IPS-18c (cell line): ENCODE measurements at regions not wholly inside any gene's neighbourhood (a gene's known extent, or its start where the extent isn't known, plus 50 kb on each side); places are given as distances from the start of the nearest gene placed in this dataset.
"Not testable (repeated sequence)": the region's sequence is repeated elsewhere in the genome, so short reads cannot be mapped to it uniquely, and the experiment has no call there.

Experiments
- H3K4me3 ChIP-seq: 2 replicates; pipeline ENCODE4 v1.7.0; 2013; ENCODE audit warnings: low read depth, mild to moderate bottlenecking, low read length, moderate library complexity; ENCODE audit not compliant: insufficient read depth
- H3K9me3 ChIP-seq: one replicate; pipeline ENCODE4 v1.6.1; 2013; ENCODE audit warnings: mild to moderate bottlenecking, low read length, moderate library complexity; ENCODE audit not compliant: control insufficient read depth, insufficient read depth

DNA sequence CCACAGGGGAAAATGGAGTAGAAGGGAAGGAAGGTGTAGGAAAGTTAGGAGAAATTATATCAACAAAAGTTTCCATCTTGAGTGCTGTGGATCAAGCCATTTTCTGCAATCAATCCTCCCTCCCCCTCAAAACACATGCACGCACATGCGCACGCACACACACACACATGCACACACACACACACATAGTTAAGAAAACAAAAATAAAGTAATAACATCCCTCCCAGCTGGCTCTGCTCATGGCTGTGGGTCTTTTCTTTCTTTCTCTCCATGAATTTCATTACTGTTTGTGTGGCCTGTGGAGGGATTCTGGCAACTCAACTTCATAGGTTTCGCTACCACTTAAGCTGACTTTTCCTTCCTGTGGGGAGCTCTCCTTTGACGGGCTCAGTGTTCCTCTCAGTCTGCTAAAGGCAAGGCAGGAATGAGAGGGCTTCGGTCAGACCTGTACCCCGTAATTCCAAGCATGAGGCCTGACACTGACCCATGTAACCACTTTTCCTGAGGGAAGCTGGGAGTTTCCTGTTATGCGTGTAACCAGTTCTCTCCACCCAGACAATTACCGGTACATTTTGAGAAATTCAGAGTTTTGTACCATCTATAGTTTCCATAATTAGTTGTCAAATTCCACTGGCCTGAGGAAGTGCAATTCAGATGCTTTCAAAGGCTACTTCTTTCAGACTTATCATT lies 79.8 kb downstream of the ZNF92 start:
- Histone ChIP-seq H3K9me3 (no peaks in the 10 kb centered on the region), H3K4me3 (no peak overlapping the region)

DNA sequence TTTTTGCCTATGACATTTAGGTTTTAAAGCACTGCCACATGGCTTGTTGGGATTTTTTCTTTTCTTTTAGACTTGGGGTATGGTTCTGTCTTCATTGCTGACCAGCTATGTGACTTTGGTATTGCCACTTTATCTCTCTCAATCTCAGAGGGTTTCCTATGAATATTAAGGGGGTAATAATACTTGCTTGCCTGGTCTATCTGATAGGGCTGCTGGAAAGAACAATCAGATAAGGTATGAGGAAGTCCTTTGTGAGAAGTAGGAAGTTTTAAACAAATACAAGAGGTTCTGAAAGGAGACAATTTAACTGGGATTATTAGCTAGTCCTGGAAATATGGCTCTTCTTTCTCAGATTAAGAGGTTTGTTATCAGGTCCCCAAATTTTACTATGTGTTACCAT lies 80.8 kb downstream of the ZNF92 start:
- Histone ChIP-seq H3K9me3 (no peaks in the 10 kb centered on the region), H3K4me3 (no peak overlapping the region)

DNA sequence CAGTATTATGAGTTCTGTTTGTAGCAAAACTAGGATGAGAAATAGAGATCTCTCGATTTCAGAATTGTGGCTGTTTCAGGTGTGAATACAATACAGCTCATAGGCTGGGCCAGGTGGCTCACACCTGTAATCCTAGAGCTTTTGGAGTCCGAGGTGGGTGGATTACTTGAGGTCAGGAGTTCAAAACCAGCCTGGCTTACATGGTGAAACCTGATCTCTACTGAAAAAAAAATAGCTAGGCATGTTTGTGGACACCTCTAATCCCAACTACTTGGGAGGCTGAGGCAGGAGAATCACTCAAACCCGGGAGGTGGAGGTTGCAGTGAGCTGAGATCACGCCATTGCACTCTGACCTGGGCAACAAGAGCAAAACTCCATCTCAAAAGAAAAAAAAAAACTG lies 81.4 kb downstream of the ZNF92 start:
- H3K4me3 ChIP-seq, H3K9me3 ChIP-seq: not testable (repeated sequence)

DNA sequence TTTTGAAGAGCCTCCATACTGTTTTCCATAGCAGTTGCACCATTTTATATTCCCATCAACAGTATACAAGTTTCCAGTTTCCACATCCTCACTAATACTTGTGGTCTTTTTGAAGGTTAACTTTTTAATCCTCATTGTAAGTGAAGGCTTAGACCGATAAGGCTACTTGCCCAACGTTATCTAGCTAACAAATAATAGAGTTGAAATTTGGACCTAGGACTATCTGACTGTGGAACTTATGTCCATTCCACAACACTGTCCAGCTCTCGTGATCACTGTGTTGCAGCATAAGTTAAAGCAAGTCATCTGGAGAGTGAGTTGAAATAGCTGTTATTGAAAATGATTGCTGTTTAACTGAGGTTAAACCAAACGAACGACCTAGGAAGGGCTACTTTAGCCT lies 84.0 kb downstream of the ZNF92 start:
- H3K4me3 ChIP-seq: no peak overlapping the region
- H3K9me3 ChIP-seq: no peaks in the 10 kb centered on the region

DNA sequence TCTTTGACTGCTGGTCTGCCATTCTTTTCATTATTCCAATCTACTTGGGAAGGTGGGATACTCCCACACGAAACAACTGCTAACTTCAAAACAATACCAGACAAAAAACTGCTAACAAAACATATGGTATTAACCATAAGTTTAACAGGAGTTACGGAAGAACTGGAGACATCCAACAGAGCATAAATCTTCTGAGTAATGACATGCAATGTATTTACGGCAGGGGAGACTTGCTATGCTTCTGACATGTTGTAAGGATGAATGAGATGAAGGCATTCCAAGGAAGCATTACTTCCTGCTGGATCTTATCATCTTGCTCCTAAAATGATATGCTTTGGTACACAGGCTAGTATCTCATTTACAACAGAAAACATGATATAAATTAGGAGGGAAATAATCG lies 85.8 kb downstream of the ZNF92 start:
- no peaks in the 10 kb centered on the region for H3K9me3 ChIP-seq
- no peak overlapping the region for H3K4me3 ChIP-seq

DNA sequence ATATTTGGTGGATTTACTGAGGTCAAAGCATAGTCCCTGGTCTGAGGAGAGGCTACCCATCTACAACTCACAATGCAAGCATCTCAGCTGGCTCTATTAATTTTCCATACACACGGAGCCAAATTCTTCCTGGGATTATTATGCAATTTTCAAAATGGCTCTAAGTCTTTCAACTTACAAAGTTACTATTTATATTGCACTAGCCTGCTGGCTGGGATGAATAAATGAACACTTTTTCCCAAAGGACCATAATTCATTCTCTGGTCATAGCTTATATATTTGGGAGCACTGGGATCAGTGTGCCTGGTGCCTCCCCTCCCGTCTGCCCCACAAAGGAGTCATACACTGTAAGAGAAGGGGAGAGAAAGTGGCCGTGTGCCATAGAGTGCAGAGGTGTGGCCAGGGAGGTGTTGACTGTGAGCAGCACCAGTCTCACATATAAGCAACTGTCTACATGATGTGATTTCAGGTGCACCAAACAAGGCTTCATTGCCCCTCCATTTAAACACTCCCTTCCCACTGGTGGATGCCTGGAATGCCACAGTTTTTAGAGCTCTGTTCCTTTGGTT lies 88.6 kb downstream of the ZNF92 start:
- Histone ChIP-seq H3K9me3 (no peaks in the 10 kb centered on the region), H3K4me3 (no peak overlapping the region)

DNA sequence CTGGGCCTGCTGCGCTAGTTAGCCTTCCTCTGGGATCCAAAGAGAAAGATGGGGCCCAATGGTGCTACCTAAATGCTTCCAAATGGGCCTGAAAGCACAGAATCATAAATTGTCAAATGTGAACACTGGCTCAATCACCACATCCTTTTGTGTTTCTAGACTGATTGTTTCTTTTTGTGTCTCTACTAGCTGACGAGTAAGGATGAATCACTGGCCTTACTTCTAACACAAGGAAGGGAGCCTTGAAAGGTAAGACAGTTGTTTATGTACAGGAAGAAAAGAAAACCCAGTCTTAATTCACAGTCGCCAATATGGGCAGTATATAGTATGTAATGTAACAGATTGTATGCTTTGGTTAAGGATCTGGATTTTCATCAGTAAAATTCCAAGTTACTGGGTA lies 89.5 kb downstream of the ZNF92 start:
- H3K4me3 ChIP-seq: no peak overlapping the region
- H3K9me3 ChIP-seq: no peaks in the 10 kb centered on the region

DNA sequence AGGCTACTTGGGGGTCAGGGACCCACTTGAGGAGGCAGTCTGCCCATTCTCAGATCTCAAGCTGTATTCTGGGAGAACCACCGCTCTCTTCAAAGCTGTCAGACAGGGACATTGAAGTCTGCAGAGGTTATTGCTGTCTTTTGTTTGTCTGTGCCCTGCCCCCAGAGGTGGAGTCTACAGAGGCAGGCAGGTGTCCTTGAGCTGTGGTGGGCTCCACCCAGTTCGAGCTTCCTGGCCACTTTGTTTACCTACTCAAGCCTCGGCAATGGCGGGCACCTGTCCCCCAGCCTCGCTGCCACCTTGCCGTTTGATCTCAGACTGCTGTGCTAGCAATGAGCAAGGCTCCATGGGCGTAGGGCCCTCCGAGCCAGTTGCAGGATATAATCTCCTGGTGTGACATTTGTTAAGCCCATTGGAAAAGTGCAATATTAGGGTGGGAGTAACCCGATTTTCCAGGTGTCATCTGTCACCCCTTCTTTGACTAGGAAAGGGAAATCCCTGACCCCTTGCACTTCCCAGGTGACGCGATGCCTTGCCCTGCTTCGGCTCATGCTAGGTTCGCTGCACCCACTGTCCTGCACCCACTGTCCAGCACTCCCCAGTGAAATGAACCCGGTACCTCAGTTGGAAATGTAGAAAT lies 96.4 kb downstream of the ZNF92 start:
- not testable (repeated sequence) for H3K4me3 ChIP-seq, H3K9me3 ChIP-seq

DNA sequence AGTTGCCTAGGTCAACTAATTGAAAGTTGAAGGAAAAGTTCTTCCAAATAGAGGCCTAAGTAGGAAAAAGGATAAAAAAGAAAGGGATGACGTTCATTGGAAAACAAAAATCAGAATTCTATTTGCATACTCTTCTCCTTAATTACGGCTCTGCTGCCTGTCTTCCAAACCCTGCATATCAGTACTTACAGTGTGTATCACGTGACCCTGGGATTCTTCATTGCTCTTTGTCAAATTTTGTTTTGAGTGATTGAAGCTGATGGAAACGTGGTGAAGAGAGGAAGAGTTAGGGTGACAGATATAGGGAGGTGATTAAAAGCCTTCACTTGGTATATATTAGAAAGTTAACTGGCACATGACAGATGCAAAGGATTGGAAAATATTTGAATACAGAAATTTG lies 97.9 kb downstream of the ZNF92 start:
- Histone ChIP-seq H3K4me3 (no peak overlapping the region), H3K9me3 (no peaks in the 10 kb centered on the region)

DNA sequence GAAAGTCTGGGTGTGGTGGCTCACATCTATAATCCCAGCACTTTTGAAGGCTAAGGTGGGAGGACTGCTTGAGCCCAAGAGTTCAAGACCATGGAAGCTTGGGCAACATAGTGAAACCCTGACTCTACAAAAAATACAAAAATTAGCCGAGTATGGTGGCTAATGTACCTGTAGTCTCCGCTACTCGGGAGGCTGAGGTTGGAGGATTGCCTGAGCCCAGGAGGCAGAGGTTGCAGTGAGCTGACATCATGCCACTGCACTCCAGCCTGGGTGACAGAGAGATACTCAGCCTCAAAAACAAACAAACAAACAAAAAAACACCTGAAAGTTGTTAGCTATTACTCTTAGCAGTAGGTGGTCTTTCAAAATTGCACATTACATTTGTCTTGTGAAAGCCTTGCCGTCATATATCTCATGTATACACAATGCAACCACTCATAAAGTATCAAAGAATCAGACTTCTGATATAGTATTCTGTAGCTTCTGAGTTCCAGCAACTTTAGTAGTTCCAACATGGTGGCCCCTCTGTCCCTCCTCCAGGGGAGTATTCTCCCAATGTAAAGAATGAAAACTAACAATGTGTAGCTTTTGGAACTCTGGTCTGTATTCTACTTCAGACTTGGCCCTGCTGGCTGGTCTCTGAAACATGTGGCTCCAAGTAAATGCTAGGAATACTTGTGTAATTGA lies 101.5 kb downstream of the ZNF92 start:
- Histone ChIP-seq H3K9me3 (peaks cover 6% of the 10 kb centered on the region), H3K4me3 (no peak overlapping the region)

DNA sequence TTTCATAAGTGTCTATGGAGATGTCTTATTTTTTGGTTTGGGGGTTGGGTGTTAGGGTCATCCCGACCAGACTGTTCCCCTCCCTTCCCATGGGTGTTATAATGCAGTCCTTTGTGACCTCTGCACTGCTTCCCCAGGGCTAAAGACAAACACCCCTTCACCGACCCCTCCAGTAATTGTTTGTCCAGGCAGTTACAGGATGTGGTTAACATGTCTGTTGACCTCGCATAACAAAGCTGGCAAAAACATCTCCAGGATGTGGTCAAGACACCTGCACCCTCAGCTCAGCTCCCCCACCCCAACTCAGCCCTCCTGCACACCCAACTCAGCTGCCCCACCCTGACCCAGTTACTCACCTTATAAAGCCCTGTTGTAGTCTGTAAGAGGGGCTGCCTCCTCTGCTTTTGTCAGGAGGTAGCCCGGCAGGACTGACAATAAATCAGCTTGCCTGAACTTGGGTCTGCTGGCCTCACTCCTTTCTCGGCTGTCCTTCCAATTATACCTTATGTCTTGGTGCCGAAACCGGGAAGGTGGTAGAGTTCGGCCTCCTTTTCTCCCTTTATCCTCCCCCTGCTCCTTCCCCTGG lies 102.2 kb downstream of the ZNF92 start:
- no peak overlapping the region for H3K4me3 ChIP-seq
- peaks cover 8% of the 10 kb centered on the region for H3K9me3 ChIP-seq

DNA sequence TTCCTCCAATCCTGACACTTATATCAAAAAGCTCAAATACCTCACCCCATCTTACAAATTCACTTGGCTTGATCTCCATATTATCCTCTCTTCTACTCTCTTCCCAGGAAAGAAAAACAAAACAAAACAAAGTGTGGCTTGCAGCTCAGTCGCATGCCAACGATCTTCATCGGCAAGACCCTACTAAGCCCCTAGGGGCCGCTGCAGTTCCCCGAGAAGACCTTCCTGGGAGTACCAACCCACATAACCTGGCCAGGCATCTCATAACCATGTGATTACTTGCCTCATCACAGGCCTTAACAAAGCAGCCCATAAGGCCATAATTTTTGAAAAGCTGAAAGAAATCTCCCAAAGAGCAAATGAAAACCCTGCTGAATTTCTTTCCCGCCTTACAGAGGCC lies 103.7 kb downstream of the ZNF92 start:
- no peak overlapping the region for H3K4me3 ChIP-seq
- peaks cover 8% of the 10 kb centered on the region for H3K9me3 ChIP-seq

DNA sequence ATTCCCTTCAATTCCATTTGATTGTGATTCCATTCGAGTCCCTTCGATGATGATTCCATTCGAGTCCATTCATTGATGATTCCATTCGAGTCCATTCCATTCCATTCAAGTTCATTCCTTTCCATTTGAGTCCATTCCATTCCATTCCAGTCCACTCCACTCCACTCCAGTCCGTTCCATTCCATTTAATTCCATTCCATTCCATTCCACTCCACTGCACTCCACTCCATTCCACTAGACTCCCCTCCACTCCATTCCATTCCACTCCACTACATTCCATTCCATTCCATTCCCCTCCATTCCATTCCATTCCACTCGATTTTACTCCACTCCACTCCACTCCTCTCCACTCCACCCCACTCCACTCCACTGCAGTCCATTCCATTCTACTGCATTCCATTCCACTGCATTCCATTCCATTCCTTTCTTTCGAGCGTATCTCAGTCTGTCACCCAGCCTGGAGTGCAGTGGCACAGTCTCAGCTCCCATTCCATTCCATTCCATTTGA lies 115.7 kb downstream of the ZNF92 start:
- H3K4me3 ChIP-seq: no peak overlapping the region
- peaks cover 7% of the 10 kb centered on the region for H3K9me3 ChIP-seq

DNA sequence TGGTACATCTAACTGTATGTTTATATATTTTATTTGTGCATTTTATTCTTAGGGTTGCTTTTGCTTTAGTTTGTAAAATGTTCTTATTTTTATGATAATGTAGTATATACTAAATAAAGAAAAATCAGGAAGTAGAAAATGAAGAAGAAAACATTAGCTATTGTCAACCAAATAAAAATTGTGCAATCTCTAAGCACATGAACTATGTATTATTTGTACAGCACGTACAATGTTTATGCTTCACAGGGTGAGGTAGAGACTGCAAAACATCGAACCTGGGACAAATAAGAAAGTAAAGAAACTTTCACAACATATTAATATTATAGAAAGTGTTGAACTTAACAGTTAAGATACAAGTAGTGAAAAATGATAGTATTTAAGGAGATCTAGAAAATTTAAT lies 123.0 kb downstream of the ZNF92 start:
- not testable (repeated sequence) for H3K4me3 ChIP-seq, H3K9me3 ChIP-seq

DNA sequence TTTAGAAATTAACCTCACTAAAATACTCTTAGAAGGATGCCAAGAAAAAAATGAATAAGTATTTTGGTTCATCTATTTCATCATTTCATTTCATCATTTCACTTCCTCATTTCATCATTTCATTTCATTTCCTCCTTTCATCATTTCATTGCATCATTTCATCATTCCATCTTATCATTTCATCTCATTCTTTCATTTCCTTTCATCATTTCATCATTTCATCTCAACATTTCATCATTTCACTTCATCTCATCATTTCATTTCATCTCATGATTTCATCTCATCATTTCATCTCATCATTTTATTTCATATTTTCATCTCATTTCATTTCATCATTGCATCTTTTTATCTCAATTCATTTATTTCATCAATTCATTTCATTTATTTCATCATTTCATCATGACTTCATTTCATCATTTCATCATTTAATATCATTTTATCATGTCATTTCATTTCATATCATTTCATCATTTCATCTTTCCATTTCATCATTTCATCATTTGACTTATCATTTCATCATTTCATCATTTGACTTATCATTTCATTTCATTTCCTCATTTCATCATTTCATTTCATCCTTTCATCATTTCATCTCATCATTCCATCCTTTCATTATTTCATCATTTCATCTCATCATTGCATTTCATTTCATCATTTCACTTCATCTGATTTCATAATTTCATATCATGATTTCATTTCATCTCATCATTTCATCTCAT lies 129.9 kb downstream of the ZNF92 start:
- Histone ChIP-seq H3K9me3 (no peaks in the 10 kb centered on the region), H3K4me3 (no peak overlapping the region)

DNA sequence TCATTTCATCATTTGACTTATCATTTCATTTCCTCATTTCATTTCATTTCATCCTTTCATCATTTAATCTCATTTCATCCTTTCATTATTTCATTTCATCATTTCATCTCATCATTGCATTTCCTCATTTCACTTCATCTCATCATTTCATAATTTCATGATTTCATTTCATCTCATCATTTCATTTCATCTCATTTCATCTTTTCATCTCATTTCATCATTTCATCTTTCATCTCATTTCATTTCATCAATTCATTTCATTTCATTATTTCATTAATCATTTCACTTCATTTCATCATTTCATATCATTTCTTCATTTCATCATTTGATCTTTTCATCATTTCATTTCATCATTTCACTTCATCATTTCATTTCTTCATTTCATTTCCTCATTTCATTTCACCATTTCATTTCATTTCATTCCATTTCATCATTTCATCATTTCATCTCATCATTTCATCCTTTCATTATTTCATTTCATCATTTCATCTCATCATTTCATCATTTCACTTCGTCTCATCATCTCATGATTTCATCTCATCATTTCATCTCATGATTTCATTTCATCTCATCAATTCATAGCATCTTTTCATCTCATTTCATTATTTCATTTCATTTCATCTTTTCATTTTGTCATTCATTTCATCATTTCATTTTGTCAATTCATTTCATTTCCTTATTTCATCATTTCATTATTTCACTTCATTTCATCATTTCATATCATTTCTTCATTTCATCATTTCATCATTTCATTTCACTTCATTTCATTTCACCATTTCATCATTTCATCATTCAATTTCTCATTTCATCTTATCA lies 131.1 kb downstream of the ZNF92 start:
- not testable (repeated sequence) for H3K9me3 ChIP-seq

DNA sequence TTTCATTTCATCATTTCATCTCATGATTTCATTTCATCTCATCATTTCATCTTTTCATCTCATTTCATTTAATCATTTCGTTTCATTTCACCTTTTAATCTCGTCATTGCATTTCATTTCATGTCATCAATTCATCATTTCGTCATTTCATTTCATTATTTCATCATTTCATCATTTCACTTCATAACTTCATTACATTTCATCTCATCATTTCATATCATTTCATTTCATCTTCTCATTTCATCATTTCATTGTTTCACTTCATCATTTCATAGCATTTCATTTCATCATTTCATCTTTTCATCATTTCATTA lies 131.6 kb downstream of the ZNF92 start:
- not testable (repeated sequence) for H3K9me3 ChIP-seq, H3K4me3 ChIP-seq

More for the DNA sequence above, 131.1 kb downstream of the ZNF92 start:
- H3K4me3 ChIP-seq: not testable (repeated sequence)
